ENCODE measurements at regions not wholly inside any gene's neighbourhood (a gene's known extent, or its start where the extent isn't known, plus 50 kb on each side); places are given as distances from the start of the nearest gene placed in this dataset.

DNA sequence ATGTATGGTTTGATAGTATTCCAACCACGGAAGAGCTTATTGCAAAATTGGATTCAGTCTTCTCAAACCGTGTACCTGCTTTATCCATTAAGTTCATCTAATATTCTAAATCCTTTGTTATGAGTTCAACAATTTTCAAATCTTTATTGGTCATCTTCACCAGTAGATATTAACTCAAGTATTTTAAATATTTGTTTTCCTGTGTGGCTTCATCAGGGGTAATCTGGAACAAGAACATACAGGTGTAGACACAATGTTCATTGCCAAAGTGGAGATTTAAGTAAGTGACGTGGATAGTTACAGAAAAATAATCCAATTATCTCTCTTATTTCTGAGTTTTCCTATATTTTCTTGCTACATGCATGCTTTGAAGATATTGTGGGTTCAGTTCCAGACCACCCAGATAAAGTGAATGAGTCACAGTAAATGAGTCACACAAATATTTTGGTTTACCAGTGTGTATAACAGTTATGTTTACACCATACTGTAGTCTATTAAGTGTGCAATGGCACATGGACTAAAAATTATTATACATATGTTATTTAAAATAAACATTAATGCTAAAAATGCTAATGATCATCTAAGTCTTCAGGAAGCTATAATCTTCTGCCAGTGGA lies 429.0 kb upstream of the POT1 start:
- TF ChIP-seq, protein P1, sequence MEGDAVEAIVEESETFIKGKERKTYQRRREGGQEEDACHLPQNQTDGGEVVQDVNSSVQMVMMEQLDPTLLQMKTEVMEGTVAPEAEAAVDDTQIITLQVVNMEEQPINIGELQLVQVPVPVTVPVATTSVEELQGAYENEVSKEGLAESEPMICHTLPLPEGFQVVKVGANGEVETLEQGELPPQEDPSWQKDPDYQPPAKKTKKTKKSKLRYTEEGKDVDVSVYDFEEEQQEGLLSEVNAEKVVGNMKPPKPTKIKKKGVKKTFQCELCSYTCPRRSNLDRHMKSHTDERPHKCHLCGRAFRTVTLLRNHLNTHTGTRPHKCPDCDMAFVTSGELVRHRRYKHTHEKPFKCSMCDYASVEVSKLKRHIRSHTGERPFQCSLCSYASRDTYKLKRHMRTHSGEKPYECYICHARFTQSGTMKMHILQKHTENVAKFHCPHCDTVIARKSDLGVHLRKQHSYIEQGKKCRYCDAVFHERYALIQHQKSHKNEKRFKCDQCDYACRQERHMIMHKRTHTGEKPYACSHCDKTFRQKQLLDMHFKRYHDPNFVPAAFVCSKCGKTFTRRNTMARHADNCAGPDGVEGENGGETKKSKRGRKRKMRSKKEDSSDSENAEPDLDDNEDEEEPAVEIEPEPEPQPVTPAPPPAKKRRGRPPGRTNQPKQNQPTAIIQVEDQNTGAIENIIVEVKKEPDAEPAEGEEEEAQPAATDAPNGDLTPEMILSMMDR (IDR thresholded peaks at IDR 0.05; ENCODE audit: poor library complexity, severe bottlenecking), result no peak
- no peaks in the 10 kb centered on the region for H3K27me3 ChIP-seq (ENCODE audit: insufficient read depth, poor library complexity, severe bottlenecking)
- H3K9me3 ChIP-seq (ENCODE audit: severe bottlenecking), result no peaks in the 10 kb centered on the region
- no peaks in the 10 kb centered on the region for H3K36me3 ChIP-seq (ENCODE audit: low read depth)
- H3K4me1 ChIP-seq (ENCODE audit: insufficient read depth, poor library complexity, severe bottlenecking), result no peaks in the 10 kb centered on the region
- no peak overlapping the region for H3K4me3 ChIP-seq (ENCODE audit: severe bottlenecking)
- no peak for DNase-seq (ENCODE audit: low spot score)
- no peak for ATAC-seq (ENCODE audit: low read depth)
- H3K27ac ChIP-seq (ENCODE audit: poor library complexity, severe bottlenecking), result no peak overlapping the region

DNA sequence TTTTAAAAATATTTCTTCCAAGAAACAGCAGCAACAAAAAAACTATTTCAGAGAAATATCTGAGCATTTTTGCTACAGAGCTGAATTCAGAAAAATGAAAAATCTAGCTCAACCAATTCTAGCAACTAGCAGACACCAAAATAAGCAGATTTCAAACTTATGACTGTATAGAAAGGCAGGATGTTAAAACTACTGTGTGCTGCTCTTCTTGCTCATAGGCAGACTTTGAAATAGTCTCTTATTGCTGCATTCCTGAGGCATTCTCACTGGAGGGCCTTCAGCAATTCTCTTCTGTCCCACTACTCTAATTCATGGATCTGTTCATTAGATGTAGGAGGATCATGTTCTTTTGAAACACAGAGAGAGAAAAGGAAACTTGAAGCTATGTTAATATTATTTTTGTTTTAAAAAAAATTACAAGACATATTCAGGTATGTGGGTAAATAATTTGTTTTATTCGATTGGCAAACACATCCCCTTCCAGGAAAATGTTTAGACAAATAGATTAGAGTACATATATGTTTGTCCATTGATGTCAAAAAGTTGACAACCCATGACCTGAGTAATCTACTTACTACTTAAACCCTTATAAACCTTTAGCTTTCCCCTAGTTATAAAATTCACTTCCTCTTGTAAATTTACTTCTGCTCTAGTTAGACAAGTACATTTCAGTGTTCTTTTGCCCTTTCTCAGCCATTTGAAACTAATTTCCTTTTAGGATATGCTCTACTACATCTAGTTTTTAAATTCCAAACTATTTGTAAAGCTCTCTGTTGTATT lies 428.2 kb upstream of the POT1 start:
- no peak overlapping the region for H3K27ac ChIP-seq (ENCODE audit: poor library complexity, severe bottlenecking)
- H3K4me3 ChIP-seq (ENCODE audit: severe bottlenecking), result no peak overlapping the region
- no peak for ATAC-seq (ENCODE audit: low read depth)
- no peaks in the 10 kb centered on the region for H3K27me3 ChIP-seq (ENCODE audit: insufficient read depth, poor library complexity, severe bottlenecking)
- no peaks in the 10 kb centered on the region for H3K36me3 ChIP-seq (ENCODE audit: low read depth)
- DNase-seq (ENCODE audit: low spot score), result no peak
- H3K4me1 ChIP-seq (ENCODE audit: insufficient read depth, poor library complexity, severe bottlenecking), result no peaks in the 10 kb centered on the region
- no peaks in the 10 kb centered on the region for H3K9me3 ChIP-seq (ENCODE audit: severe bottlenecking)
- TF ChIP-seq, protein P1 (IDR thresholded peaks at IDR 0.05; ENCODE audit: poor library complexity, severe bottlenecking), result no peak

DNA sequence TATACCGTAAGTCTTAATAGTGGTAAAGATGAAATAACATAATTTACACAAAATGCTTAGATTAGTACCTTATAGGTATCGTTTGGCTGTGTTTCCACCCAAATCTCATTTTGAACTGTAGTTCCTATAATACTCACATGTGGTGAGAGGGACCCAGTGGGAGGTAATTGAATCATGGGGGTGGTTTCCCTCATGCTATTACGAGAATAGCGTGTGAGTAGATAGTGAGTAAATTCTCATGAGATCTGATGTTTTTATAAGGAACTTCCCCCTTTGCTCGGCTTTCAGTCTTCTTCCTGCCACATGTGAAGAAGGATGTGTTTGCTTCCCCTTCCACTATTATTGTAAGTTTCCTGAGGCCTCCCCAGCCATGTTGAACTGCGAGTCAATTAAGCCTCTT lies 426.3 kb upstream of the POT1 start:
- H3K4me3 ChIP-seq (ENCODE audit: severe bottlenecking), result no peak overlapping the region
- no peak overlapping the region for H3K27ac ChIP-seq (ENCODE audit: poor library complexity, severe bottlenecking)
- no peaks in the 10 kb centered on the region for H3K4me1 ChIP-seq (ENCODE audit: insufficient read depth, poor library complexity, severe bottlenecking)
- DNase-seq (ENCODE audit: low spot score) (no peak), ATAC-seq (ENCODE audit: low read depth) (no peak)
- H3K9me3 ChIP-seq (ENCODE audit: severe bottlenecking), result no peaks in the 10 kb centered on the region
- H3K27me3 ChIP-seq (ENCODE audit: insufficient read depth, poor library complexity, severe bottlenecking), result no peaks in the 10 kb centered on the region
- no peaks in the 10 kb centered on the region for H3K36me3 ChIP-seq (ENCODE audit: low read depth)
- TF ChIP-seq, protein P1 (IDR thresholded peaks at IDR 0.05; ENCODE audit: poor library complexity, severe bottlenecking), result no peak

DNA sequence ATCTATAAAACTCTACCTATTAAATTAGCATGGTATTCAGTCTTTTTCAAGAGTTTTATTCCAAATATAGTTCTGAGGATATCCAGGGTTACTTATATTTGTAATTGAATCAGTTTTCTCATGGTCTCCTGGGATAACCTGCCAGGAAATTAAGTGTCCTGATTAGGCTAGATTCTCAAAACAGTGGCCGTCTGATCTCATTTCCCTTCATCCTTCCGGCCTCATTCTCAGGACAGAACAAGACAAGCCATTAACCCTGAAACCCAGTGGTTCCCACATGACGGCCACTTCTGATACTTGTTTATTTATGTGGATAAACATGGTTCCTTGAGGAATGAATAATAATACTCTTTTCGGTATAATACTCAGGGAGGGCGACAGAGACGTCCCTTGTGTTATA lies 417.6 kb upstream of the POT1 start:
- no peak overlapping the region for H3K27ac ChIP-seq (ENCODE audit: poor library complexity, severe bottlenecking)
- TF ChIP-seq, protein P1 (IDR thresholded peaks at IDR 0.05; ENCODE audit: poor library complexity, severe bottlenecking), result no peak
- H3K9me3 ChIP-seq (ENCODE audit: severe bottlenecking), result no peaks in the 10 kb centered on the region
- no peaks in the 10 kb centered on the region for H3K4me1 ChIP-seq (ENCODE audit: insufficient read depth, poor library complexity, severe bottlenecking)
- ATAC-seq (ENCODE audit: low read depth) (no peak), DNase-seq (ENCODE audit: low spot score) (no peak)
- no peaks in the 10 kb centered on the region for H3K36me3 ChIP-seq (ENCODE audit: low read depth)
- no peaks in the 10 kb centered on the region for H3K27me3 ChIP-seq (ENCODE audit: insufficient read depth, poor library complexity, severe bottlenecking)
- no peak overlapping the region for H3K4me3 ChIP-seq (ENCODE audit: severe bottlenecking)

DNA sequence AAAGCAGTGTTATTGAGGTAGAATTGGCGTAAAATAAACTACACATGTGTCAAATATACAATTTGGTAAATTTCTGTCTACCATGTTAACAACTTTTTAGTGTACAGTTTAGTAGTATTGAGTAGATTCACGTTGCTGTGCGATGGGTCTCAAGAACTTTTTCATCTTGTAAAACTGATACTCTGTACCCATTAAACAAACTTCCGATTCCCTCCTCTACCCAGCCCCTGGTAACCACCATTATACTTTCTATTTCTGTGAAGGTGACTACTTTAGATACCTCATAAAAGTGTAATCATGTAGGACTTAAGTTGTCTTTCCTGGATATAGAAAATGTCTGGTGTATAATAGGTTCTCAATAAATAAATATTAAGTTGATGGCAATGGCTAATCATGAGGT lies 408.5 kb upstream of the POT1 start:
- Histone ChIP-seq H3K9me3 (ENCODE audit: severe bottlenecking) (no peaks in the 10 kb centered on the region), H3K4me1 (ENCODE audit: insufficient read depth, poor library complexity, severe bottlenecking) (no peaks in the 10 kb centered on the region), H3K36me3 (ENCODE audit: low read depth) (no peaks in the 10 kb centered on the region), H3K4me3 (ENCODE audit: severe bottlenecking) (no peak overlapping the region), H3K27me3 (ENCODE audit: insufficient read depth, poor library complexity, severe bottlenecking) (no peaks in the 10 kb centered on the region), H3K27ac (ENCODE audit: poor library complexity, severe bottlenecking) (no peak overlapping the region)
- TF ChIP-seq, protein P1 (IDR thresholded peaks at IDR 0.05; ENCODE audit: poor library complexity, severe bottlenecking), result no peak
- no peak for ATAC-seq (ENCODE audit: low read depth)
- DNase-seq (ENCODE audit: low spot score), result no peak
